GM10266 (cell line): ENCODE measurements at regions not wholly inside any gene's neighbourhood (a gene's known extent, or its start where the extent isn't known, plus 50 kb on each side); places are given as distances from the start of the nearest gene placed in this dataset.
"Not testable (repeated sequence)": the region's sequence is repeated elsewhere in the genome, so short reads cannot be mapped to it uniquely, and the experiment has no call there.

Source experiments
- DNase-seq: peaks from one replicate; pipeline ENCODE4 v3.0.0; 2012; ENCODE audit errors: extremely low spot score
- CTCF ChIP-seq: IDR thresholded peaks from 2 replicates; pipeline ENCODE4 v1.5.1; 2012; ENCODE audit warnings: mild to moderate bottlenecking, low read depth; ENCODE audit not compliant: control insufficient read depth, insufficient read depth; ENCODE audit errors: missing control alignments

GRCh38 chr5:50553560-50553984 is 112.5 kb upstream of the EMB start:
- TF ChIP-seq CTCF, result no peak
- DNase-seq, result no peak

- not testable (repeated sequence) for DNase-seq
Observed at GRCh38 chr5:50558640-50559039, 107.8 kb upstream of the PARP8 start.

GRCh38 chr5:50559955-50560354 is 106.5 kb upstream of the PARP8 start:
- no peak for TF ChIP-seq CTCF
- DNase-seq, result no peak

- TF ChIP-seq CTCF, result no peak
Observed at GRCh38 chr5:50562694-50563093, 103.7 kb upstream of the PARP8 start.

GRCh38 chr5:50564079-50564478 is 102.4 kb upstream of the PARP8 start:
- no peak for TF ChIP-seq CTCF
- DNase-seq, result no peak

More at GRCh38 chr5:50562694-50563093, 103.7 kb upstream of the PARP8 start:
- DNase-seq, result no peak

- TF ChIP-seq CTCF, result no peak
Observed at GRCh38 chr5:50564558-50564957, 101.9 kb upstream of the PARP8 start.

GRCh38 chr5:50574121-50574520 is 92.3 kb upstream of the PARP8 start:
- no peak for DNase-seq
- no peak for TF ChIP-seq CTCF

More at GRCh38 chr5:50564558-50564957, 101.9 kb upstream of the PARP8 start:
- DNase-seq, result no peak

GRCh38 chr5:50575740-50576139 is 90.7 kb upstream of the PARP8 start:
- DNase-seq, result no peak

More at GRCh38 chr5:50575740-50576139, 90.7 kb upstream of the PARP8 start:
- no peak for TF ChIP-seq CTCF
